Occipital lobe (tissue), 1 donor: ENCODE measurements at regions not wholly inside any gene's neighbourhood (a gene's known extent, or its start where the extent isn't known, plus 50 kb on each side); places are given as distances from the start of the nearest gene placed in this dataset.
"Not testable (repeated sequence)": the region's sequence is repeated elsewhere in the genome, so short reads cannot be mapped to it uniquely, and the experiment has no call there.

Experiments used
- DNase-seq: peaks from one replicate; lab custom pipeline; 2025; lab: John Stamatoyannopoulos, UW

DNA sequence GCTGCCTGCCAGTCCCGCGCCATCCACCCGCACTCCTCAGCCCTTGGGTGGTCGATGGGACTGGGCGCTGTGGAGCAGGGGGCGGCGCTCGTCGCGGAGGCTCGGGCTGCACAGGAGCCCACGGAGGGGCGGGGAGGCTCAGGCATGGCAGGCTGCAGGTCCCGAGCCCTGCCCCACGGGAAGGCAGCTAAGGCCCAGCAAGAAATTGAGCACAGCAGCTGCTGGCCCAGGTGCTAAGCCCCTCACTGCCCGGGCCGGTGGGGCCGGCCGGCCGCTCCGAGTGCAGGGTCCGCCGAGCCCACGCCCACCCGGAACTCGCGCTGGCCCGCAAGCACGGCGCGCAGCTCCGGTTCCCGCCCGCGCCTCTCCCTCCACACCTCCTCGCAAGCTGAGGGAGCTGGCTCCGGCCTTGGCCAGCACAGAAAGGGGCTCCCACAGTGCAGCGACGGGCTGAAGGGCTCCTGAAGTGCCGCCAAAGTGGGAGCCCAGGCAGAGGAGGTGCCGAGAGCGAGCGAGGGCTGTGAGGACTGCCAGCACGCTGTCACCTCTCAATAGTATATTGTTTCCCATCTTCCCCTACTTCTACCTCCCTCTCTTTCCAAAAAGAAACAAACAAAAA, 219.6 kb downstream of the BAMBI start:
- DNase-seq = not testable (repeated sequence)

DNA sequence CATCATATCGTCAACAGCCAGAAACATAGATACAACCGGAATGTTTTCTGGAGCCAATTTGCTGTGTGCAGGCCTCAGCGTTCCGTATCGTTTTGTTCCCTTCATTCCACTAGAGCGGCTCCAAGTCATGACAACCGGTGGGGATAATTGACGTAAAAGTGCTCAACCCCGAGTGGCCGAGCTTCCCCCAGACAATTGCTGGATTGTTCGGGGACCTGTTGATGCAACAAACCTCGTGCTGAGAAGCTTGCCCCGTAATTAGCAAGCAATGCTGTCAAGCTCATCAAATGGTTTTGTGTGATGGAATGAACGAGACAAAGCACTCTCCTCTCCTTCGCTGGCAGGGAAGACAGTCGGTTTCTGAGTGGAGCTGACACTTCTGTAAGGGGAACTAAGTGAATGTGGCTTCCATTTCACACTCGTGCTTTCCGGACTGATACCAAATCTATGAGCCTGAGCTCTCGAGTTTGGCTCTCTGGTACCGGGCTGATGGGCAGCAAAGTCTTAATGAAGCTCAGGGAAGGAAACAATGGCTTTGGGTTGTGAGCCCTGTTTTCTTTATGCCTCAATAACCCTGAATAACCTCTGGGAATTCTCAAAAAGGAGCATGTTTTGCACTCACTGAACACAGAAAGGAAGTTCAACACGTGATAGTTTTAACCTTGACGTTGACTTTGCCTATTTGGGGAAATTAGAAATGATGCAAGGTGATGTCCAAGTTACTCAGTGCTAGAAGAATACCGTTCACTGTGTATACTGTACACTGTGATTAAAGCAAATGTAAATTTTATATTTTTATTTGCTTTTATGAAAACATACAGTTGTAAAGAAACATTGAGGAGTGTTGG, 220.5 kb downstream of the BAMBI start:
- peak; percentile 20 for DNase-seq

- no peak for DNase-seq
Measured at GRCh38 chr10:28902215-28902614, 224.9 kb downstream of the BAMBI start.

DNA sequence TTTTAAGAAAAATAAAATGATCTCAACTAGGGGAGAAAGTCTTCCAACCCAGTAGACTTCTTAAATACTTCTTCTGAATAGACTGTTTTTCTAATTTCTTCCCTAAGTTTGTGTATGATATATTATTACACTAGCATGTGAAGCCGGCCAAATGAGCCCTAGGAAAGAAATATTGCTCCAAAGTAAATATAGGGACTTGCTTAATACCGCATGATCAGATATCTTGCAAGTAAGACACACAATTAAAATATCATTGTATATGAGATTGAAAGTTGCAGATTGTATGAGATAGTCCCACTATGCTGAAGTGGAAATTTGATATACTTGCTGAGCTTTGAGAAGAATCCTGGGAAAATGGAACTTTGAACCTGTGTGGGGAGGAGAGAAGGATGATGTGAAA, 225.7 kb downstream of the BAMBI start:
- DNase-seq = no peak

GRCh38 chr10:28903736-28904135, 226.4 kb downstream of the BAMBI start:
- no peak for DNase-seq

- no peak for DNase-seq
Measured at GRCh38 chr10:28905371-28905770, 228.1 kb downstream of the BAMBI start.

- DNase-seq = no peak
Measured at GRCh38 chr10:28906011-28906411, 228.7 kb downstream of the BAMBI start.

- DNase-seq = no peak
Measured at GRCh38 chr10:28906415-28906814, 229.1 kb downstream of the BAMBI start.

DNA sequence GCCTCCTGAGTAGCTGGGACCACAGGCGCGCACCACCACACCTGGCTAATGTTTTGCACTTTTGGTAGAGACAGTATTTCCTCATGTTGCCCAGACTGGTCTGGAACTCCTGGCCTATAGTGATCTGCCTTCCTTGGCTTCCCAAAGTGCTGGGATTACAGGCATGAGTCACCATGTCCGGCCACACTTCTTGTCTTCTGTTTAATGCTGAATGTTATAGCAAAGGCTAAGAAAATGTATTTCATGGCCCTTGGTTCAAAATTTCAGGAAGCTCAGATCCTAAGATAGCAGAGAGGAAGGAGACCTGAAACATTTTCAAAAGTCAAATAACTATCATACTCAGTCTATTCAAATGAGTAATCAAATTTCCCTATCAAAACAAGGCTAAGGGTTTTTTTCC, 229.6 kb downstream of the BAMBI start:
- no peak for DNase-seq

DNA sequence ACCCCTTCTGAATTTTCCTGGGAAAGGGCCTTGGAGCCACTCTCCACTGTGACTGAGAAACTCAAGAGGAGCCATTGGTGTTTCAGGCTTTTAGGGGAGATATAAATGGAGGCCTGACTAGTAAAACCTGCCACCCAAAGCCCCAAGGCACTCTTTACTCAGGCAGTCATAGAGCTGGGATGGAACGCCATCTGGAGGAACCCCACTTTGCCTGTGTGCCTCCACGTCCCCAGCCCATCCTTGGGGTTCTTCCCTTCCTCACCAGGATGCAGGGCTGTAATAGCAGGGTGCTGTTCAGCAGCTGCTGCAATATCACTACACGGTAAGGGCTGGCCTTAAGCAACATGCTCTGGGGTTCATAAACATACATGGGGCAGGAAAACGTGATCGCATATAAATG, 232.6 kb downstream of the BAMBI start:
- no peak for DNase-seq

DNA sequence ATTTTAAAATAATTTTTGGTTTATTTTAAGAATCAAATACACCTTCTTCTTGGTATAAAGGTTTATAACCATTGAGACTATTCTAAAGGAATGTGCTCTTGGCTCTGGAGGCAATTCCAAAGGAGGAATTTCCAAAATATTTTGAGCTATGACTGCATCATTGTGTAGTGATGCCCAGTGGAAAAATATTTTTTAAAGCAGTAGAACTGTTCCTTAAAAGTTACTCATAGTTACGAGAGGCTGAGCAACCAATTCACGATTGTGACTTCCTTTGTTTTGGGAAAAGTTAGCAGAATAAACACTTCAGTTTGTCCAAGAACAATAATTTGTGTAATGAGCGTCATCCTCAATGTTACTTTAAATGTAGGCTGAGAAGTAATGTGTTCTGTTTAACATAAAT, 233.6 kb downstream of the BAMBI start:
- no peak for DNase-seq

DNA sequence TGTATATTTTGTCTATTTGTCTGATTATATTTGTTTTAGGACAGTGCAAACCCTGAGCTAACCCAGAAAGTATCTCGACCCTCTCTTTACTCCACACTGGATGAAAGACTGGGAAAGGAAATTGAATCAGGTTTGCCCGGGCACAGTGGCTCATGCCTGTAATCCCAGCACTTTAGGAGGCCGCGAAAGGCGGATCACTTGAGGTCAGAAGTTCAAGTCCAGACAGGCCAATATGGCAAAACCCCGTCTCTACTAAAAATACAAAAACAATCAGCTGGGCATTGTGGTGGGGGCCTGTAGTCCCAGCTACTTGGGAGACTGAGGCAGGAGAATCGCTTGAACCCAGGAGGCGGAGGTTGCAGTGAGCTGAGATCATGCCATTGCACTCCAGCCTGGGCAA, 234.2 kb downstream of the BAMBI start:
- DNase-seq = not testable (repeated sequence)

GRCh38 chr10:28912017-28912783, 234.9 kb downstream of the BAMBI start:
- DNase-seq = no peak

GRCh38 chr10:28913436-28914237, 236.3 kb downstream of the BAMBI start:
- DNase-seq = no peak

- DNase-seq = no peak
Measured at GRCh38 chr10:28914701-28915100, 237.4 kb downstream of the BAMBI start.

DNA sequence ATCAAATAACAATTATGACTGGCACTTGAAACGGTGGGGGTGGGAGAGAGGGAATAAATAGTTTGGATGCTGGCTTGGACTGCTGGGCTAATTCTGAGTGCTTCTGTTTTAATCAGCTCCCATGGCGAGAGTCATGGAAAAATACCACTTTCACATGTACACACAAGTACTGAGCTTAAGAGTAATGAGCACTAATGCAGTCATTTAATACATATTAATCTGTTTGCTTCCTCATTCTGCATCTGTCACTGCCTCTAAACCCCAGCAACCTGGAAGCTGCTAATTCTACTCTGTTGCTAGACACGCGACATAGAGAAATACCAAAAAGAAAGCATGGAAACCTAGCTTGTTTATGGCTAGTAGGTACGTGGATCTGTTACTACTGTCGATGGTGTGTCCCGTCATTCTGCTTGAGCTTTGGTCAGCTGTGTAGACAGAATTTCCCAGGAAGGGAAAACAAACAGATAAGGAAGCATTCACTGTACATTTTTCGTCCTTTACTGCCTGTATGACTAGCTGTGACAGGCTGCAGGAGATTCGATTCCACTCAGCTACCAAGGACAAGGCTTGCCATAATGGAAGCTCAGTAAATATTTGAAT, 238.8 kb downstream of the BAMBI start:
- no peak for DNase-seq

GRCh38 chr10:28920091-28920490, 242.8 kb downstream of the BAMBI start:
- no peak for DNase-seq

- no peak for DNase-seq
Measured at GRCh38 chr10:28922127-28922526, 244.8 kb downstream of the BAMBI start.

DNA sequence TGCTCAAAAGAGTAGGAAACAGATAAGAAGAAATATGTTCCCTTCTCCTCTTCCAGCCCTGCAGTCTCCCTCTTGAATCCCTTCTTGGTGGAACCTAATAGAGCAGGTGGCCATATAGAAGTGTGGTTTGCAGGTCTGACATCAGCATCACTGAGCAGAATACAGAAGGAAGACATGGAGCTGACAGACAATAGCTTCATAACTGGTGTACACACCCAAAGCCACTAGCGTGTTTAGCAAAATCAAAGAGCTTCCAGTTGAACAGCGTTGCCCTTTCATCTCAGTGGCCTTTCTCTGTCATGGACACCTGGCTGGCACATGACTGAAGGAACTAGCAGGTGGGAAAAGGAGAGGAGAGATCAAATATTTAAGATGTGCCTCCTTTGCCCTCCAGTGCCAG, 245.5 kb downstream of the BAMBI start:
- DNase-seq = no peak

GRCh38 chr10:28924717-28925116, 247.4 kb downstream of the BAMBI start:
- no peak for DNase-seq

GRCh38 chr10:28925121-28925663, 247.9 kb downstream of the BAMBI start:
- no peak for DNase-seq
